ENCODE measurements at regions not wholly inside any gene's neighbourhood (a gene's known extent, or its start where the extent isn't known, plus 50 kb on each side); places are given as distances from the start of the nearest gene placed in this dataset.

DNA sequence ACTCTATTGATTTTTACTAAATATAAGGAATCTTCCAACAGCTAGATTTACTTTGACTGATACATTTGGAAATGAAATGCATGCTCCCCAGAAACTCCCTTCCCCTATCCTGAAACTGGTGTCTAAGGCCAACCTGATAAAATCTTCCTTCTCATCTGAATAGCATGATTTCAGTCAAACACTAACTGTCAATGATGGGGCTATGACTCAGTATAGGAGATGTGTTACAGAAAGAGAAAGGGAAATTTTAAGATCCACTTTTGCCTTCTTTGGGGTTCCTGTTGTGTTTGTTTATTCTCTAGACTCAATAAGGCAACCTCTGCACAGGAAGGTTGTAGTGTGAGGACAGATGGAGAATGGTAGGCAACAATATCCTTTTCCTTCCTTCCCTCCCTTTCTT lies 160.7 kb downstream of the MOSPD2 start:
- H3K4me1 ChIP-seq (ENCODE audit: control insufficient read depth in 1 of 2, low read depth in 2 of 2), result no peaks in the 10 kb centered on the region
- DNase-seq (ENCODE audit: low spot score), result no peak
- H3K27me3 ChIP-seq (replicated peaks; ENCODE audit: insufficient read depth), result no peaks in the 10 kb centered on the region
- no peak overlapping the region for H3K4me3 ChIP-seq
- ATAC-seq (ENCODE audit: insufficient number of reproducible peaks, low FRiP score, low read depth), result no peak
- TF ChIP-seq, protein P1, sequence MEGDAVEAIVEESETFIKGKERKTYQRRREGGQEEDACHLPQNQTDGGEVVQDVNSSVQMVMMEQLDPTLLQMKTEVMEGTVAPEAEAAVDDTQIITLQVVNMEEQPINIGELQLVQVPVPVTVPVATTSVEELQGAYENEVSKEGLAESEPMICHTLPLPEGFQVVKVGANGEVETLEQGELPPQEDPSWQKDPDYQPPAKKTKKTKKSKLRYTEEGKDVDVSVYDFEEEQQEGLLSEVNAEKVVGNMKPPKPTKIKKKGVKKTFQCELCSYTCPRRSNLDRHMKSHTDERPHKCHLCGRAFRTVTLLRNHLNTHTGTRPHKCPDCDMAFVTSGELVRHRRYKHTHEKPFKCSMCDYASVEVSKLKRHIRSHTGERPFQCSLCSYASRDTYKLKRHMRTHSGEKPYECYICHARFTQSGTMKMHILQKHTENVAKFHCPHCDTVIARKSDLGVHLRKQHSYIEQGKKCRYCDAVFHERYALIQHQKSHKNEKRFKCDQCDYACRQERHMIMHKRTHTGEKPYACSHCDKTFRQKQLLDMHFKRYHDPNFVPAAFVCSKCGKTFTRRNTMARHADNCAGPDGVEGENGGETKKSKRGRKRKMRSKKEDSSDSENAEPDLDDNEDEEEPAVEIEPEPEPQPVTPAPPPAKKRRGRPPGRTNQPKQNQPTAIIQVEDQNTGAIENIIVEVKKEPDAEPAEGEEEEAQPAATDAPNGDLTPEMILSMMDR (IDR thresholded peaks at IDR 0.05), result no peak
- no peaks in the 10 kb centered on the region for H3K36me3 ChIP-seq
- H3K9me3 ChIP-seq, result no peaks in the 10 kb centered on the region
- no peak overlapping the region for H3K27ac ChIP-seq

DNA sequence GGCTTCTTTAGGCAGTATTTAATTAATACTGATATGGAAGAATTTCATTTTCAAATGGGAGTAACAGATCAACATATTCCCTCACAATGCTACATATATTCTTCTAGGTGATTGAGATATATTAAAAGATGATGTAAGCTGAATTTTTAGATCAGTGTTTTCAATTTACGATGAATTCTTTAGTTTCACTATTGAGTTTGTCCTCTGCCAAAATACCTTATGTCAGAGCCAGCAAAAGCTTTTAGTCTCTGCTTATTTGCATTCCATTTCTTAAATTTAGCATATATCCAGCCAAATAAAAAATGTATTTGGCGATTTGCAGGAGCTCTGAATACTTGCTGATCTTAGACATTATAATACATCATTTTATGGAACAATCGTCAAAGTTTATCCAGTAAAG lies 144.3 kb downstream of the MOSPD2 start:
- H3K27me3 ChIP-seq (replicated peaks; ENCODE audit: insufficient read depth), result no peaks in the 10 kb centered on the region
- H3K36me3 ChIP-seq, result no peaks in the 10 kb centered on the region
- H3K4me3 ChIP-seq, result no peak overlapping the region
- ATAC-seq (ENCODE audit: insufficient number of reproducible peaks, low FRiP score, low read depth) (no peak), DNase-seq (ENCODE audit: low spot score) (no peak)
- no peak overlapping the region for H3K27ac ChIP-seq
- no peaks in the 10 kb centered on the region for H3K4me1 ChIP-seq (ENCODE audit: control insufficient read depth in 1 of 2, low read depth in 2 of 2)
- no peaks in the 10 kb centered on the region for H3K9me3 ChIP-seq
- TF ChIP-seq, protein P1 (IDR thresholded peaks at IDR 0.05), result no peak

DNA sequence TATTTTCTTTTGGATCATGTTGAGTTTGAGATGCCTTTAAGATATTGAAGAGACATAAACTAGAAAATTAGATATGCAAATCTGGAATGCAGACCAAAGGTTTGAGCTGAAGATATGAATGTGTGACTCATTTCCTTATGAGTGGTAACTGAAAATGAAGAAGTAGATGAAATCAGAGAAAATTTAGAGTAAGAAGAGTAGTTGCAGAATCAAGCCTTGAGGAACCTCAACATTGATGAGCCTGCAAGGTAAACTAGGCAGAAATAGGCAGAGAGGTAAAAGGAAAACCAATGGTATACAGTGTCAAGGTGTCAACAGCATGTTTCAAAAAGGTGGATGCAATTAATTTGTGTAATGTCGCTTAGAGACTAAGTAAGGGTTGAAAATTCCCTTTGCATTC lies 142.8 kb downstream of the MOSPD2 start:
- DNase-seq (ENCODE audit: low spot score), result no peak
- Histone ChIP-seq H3K4me1 (ENCODE audit: control insufficient read depth in 1 of 2, low read depth in 2 of 2) (no peaks in the 10 kb centered on the region), H3K27me3 (replicated peaks; ENCODE audit: insufficient read depth) (no peaks in the 10 kb centered on the region), H3K27ac (no peak overlapping the region), H3K36me3 (no peaks in the 10 kb centered on the region), H3K9me3 (no peaks in the 10 kb centered on the region), H3K4me3 (no peak overlapping the region)
- ATAC-seq (ENCODE audit: insufficient number of reproducible peaks, low FRiP score, low read depth), result no peak
- TF ChIP-seq, protein P1 (IDR thresholded peaks at IDR 0.05), result no peak

DNA sequence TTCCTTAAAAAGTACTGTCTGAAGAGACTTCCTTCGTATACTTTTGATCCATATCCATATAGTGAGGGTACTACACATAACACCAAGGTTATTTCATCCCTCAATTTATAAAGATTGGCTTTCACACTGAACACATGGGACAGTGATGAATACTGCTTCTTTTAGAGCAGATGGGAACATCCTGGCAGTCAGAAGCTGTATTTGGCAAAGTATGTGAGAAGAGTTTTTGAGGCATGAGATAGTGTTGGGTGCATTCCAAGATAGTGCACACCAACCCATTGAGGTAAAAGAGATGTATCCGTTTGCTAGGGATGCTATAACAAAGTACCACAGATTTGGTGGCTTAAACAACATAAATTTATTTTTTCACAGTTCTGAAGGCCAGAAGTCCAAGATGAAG lies 141.1 kb downstream of the MOSPD2 start:
- no peak for ATAC-seq (ENCODE audit: insufficient number of reproducible peaks, low FRiP score, low read depth)
- H3K27ac ChIP-seq, result no peak overlapping the region
- H3K4me1 ChIP-seq (ENCODE audit: control insufficient read depth in 1 of 2, low read depth in 2 of 2), result no peaks in the 10 kb centered on the region
- no peaks in the 10 kb centered on the region for H3K27me3 ChIP-seq (replicated peaks; ENCODE audit: insufficient read depth)
- H3K4me3 ChIP-seq, result no peak overlapping the region
- DNase-seq (ENCODE audit: low spot score), result no peak
- TF ChIP-seq, protein P1 (IDR thresholded peaks at IDR 0.05), result no peak
- H3K36me3 ChIP-seq, result no peaks in the 10 kb centered on the region
- H3K9me3 ChIP-seq, result no peaks in the 10 kb centered on the region

DNA sequence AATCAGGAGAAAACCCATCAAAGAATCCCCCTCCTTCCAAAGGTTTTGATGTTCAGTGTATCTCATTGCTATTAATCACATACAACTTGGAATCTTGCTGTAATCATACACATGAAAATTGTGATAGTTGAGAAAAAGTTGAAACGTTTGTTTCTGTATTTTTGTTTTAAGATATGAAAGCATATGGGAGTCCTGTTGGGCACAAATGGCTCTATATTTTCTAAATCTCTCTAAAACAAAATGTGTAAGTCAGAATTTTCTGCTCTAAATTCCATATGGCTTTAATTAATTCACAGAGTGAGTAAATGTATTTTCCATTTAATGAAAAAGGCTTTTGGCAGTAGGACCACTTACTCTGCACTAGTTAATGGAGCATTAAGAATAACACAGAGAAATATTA lies 140.2 kb downstream of the MOSPD2 start:
- no peaks in the 10 kb centered on the region for H3K4me1 ChIP-seq (ENCODE audit: control insufficient read depth in 1 of 2, low read depth in 2 of 2)
- H3K27me3 ChIP-seq (replicated peaks; ENCODE audit: insufficient read depth), result no peaks in the 10 kb centered on the region
- no peaks in the 10 kb centered on the region for H3K9me3 ChIP-seq
- no peak for ATAC-seq (ENCODE audit: insufficient number of reproducible peaks, low FRiP score, low read depth)
- H3K36me3 ChIP-seq, result no peaks in the 10 kb centered on the region
- no peak overlapping the region for H3K27ac ChIP-seq
- TF ChIP-seq, protein P1 (IDR thresholded peaks at IDR 0.05), result no peak
- no peak overlapping the region for H3K4me3 ChIP-seq
- no peak for DNase-seq (ENCODE audit: low spot score)

All from thoracic aorta (tissue), 2 donors.